Smooth muscle cell (in vitro differentiated cells): ENCODE measurements at regions not wholly inside any gene's neighbourhood (a gene's known extent, or its start where the extent isn't known, plus 50 kb on each side); places are given as distances from the start of the nearest gene placed in this dataset.

Source experiments
- DNase-seq: peaks from one replicate; lab custom pipeline; 2025; ENCODE audit not compliant: unreplicated experiment; lab: John Stamatoyannopoulos, UW
- H2AFZ ChIP-seq: fragments of 200-600 bp; sonication (generic); 2 replicates; pipeline ENCODE4 v1.6.0; 2016; ENCODE audit warnings: antibody characterized with exemption, low read depth, mild to moderate bottlenecking
- H3F3A ChIP-seq: fragments of 200-600 bp; sonication (generic); 2 replicates; pipeline ENCODE4 v1.6.0; 2017; ENCODE audit warnings: antibody characterized with exemption, low read depth
- H3K27ac ChIP-seq: fragments of 200-600 bp; sonication (generic); 2 replicates; pipeline ENCODE4 v1.5.1; 2016; ENCODE audit warnings: low read depth, mild to moderate bottlenecking
- H3K27me3 ChIP-seq: fragments of 200-600 bp; sonication (generic); 2 replicates; pipeline ENCODE4 v1.6.1; 2016; ENCODE audit warnings: low read depth, mild to moderate bottlenecking
- H3K36me3 ChIP-seq: fragments of 200-600 bp; sonication (generic); 2 replicates; pipeline ENCODE4 v1.5.1; 2016; ENCODE audit warnings: low read depth
- H3K4me1 ChIP-seq: fragments of 200-600 bp; sonication (generic); 2 replicates; pipeline ENCODE4 v1.5.1; 2016; ENCODE audit warnings: low read depth
- H3K4me2 ChIP-seq: fragments of 200-600 bp; sonication (generic); 2 replicates; pipeline ENCODE4 v1.6.0; 2016; ENCODE audit warnings: mild to moderate bottlenecking
- H3K4me3 ChIP-seq: fragments of 200-600 bp; sonication (generic); 2 replicates; pipeline ENCODE4 v1.5.1; 2016; ENCODE audit warnings: mild to moderate bottlenecking
- H3K79me2 ChIP-seq: fragments of 200-600 bp; sonication (generic); 2 replicates; pipeline ENCODE4 v1.6.0; 2016; ENCODE audit warnings: low read depth, mild to moderate bottlenecking
- H3K9ac ChIP-seq: fragments of 200-600 bp; sonication (generic); 2 replicates; pipeline ENCODE4 v1.6.0; 2016; ENCODE audit warnings: low read depth
- H3K9me3 ChIP-seq: fragments of 200-600 bp; sonication (generic); replicated peaks from 2 replicates; pipeline ENCODE4 v1.5.1; 2016; ENCODE audit warnings: low read depth
- H4K20me1 ChIP-seq: fragments of 200-600 bp; sonication (generic); 2 replicates; pipeline ENCODE4 v1.6.0; 2016; ENCODE audit warnings: low read depth
- CTCF ChIP-seq: fragments of 200-600 bp; sonication (generic); IDR thresholded peaks from 2 replicates; pipeline ENCODE4 v1.5.1; 2017; ENCODE audit warnings: borderline replicate concordance, mild to moderate bottlenecking, antibody characterized with exemption; ENCODE audit not compliant: insufficient read depth, poor library complexity, severe bottlenecking
- WGBS: methylation state at CpG from one replicate; pipeline ENCODE4 v1.1.7; 2016; ENCODE audit warnings: low lambda C conversion rate; 5-methylcytosine and 5-hydroxymethylcytosine counted together

- no peak for DNase-seq
- 83% methylated on average over 2 of the region's 2 CpGs for WGBS
- Histone ChIP-seq H3K9ac (no peak overlapping the region), H3K27ac (no peak overlapping the region), H2AFZ (no peak overlapping the region), H3K4me1 (no peaks in the 10 kb centered on the region), H3F3A (no peaks in the 10 kb centered on the region), H3K27me3 (no peaks in the 10 kb centered on the region), H3K9me3 (no peaks in the 10 kb centered on the region), H3K36me3 (peaks cover 4% of the 10 kb centered on the region), H3K4me3 (no peak overlapping the region), H4K20me1 (no peaks in the 10 kb centered on the region), H3K79me2 (no peaks in the 10 kb centered on the region), H3K4me2 (no peak overlapping the region)
- no peak for TF ChIP-seq CTCF
Observed at GRCh38 chr1:38392861-38393260, 346.3 kb upstream of the POU3F1 start.

GRCh38 chr1:38381256-38381655, 334.7 kb upstream of the POU3F1 start:
- Histone ChIP-seq H4K20me1 (no peaks in the 10 kb centered on the region), H3K9ac (no peak overlapping the region), H3K9me3 (no peaks in the 10 kb centered on the region), H2AFZ (no peak overlapping the region), H3K4me2 (no peak overlapping the region), H3F3A (no peaks in the 10 kb centered on the region), H3K27me3 (peaks cover 3% of the 10 kb centered on the region), H3K79me2 (no peaks in the 10 kb centered on the region), H3K27ac (no peak overlapping the region), H3K36me3 (no peaks in the 10 kb centered on the region), H3K4me1 (no peaks in the 10 kb centered on the region), H3K4me3 (no peak overlapping the region)
- no peak for TF ChIP-seq CTCF
- DNase-seq: no peak
- 86% methylated on average over 8 of the region's 8 CpGs for WGBS

- Histone ChIP-seq H3K36me3 (no peaks in the 10 kb centered on the region), H3K4me2 (no peak overlapping the region), H3F3A (no peaks in the 10 kb centered on the region), H4K20me1 (no peaks in the 10 kb centered on the region), H3K9me3 (no peaks in the 10 kb centered on the region), H3K4me3 (no peak overlapping the region), H3K27ac (no peak overlapping the region), H3K4me1 (no peaks in the 10 kb centered on the region), H3K9ac (no peak overlapping the region), H3K79me2 (no peaks in the 10 kb centered on the region), H2AFZ (no peak overlapping the region), H3K27me3 (no peaks in the 10 kb centered on the region)
- DNase-seq: no peak
- 65% methylated on average over 2 of the region's 2 CpGs for WGBS
- no peak for TF ChIP-seq CTCF
Observed at GRCh38 chr1:38376577-38376976, 330.0 kb upstream of the POU3F1 start.

GRCh38 chr1:38375035-38375434, 328.4 kb upstream of the POU3F1 start:
- Histone ChIP-seq H3K4me1 (peaks cover 4% of the 10 kb centered on the region), H3K36me3 (no peaks in the 10 kb centered on the region), H3F3A (no peaks in the 10 kb centered on the region), H3K4me2 (no peak overlapping the region), H3K27ac (no peak overlapping the region), H3K27me3 (peaks cover 11% of the 10 kb centered on the region), H4K20me1 (no peaks in the 10 kb centered on the region), H3K79me2 (no peaks in the 10 kb centered on the region), H2AFZ (no peak overlapping the region), H3K9me3 (no peaks in the 10 kb centered on the region), H3K4me3 (no peak overlapping the region), H3K9ac (no peak overlapping the region)
- 75% methylated on average over 1 of the region's 1 CpG for WGBS
- DNase-seq: no peak
- TF ChIP-seq CTCF: no peak
